ENCODE measurements at regions not wholly inside any gene's neighbourhood (a gene's known extent, or its start where the extent isn't known, plus 50 kb on each side); places are given as distances from the start of the nearest gene placed in this dataset.

DNA sequence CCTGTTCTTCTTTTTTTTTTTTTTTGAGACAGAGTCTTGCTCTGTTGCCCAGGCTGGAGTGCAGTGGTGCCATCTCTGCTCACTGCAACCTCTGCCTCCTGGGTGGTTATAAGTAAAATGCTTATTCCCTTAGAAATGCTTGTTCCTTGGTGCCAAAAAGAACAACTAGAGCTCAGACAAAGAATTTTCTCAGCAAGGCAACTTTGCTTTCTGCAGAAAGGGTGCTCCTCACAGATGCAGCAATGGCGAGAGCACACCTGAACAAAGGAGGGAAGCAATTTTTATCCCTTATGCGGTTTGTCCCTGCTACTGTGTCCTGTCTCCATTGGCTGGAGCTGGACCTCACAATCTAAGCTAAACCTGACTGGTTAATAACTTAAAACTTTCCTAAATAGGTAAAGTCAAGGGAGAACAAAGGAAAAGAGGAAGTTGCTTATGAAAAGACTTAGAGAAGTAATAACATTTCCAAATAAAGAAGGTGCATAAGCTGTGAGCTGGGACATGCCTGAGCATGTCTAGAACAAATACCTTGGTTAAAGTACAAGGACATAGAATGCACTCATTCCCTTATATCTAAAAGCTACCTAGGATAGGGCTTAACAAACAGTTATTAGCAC lies 90.0 kb upstream of the PRR5 start:
- 17% methylated on average over 2 of the region's 2 CpGs for WGBS (ENCODE audit: insufficient coverage, insufficient replicate concordance, low lambda C conversion rate, missing lambda C conversion rate)
- H3K9ac ChIP-seq (ENCODE audit: control insufficient read depth, insufficient read depth, low read length), result no peak overlapping the region

More for the DNA sequence above, 90.0 kb upstream of the PRR5 start:
- ChIA-PET POLR2A (no interaction called here), RAD21 (ENCODE audit: unreplicated experiment) (no interaction called here), SMC1A (ENCODE audit: uncharacterized antibody, unreplicated experiment) (no interaction called here), CTCF (no interaction called here)
- H3K4me2 ChIP-seq (ENCODE audit: control insufficient read depth, insufficient read depth), result no peak overlapping the region
- H3K4me1 ChIP-seq (ENCODE audit: control insufficient read depth, insufficient read depth, low read length), result no peaks in the 10 kb centered on the region
- no peak overlapping the region for H3K4me3 ChIP-seq
- no peaks in the 10 kb centered on the region for H4K20me1 ChIP-seq (ENCODE audit: control insufficient read depth, insufficient read depth)
- TF ChIP-seq KLF5 (IDR thresholded peaks at IDR 0.05; ENCODE audit: partially characterized antibody), result peak; percentile 35
- TF ChIP-seq RBBP5 (conservative IDR thresholded peaks at IDR 0.05), result no peak
- TF ChIP-seq BCL11A (IDR thresholded peaks at IDR 0.05; ENCODE audit: low read depth, low read length), result no peak
- TF ChIP-seq, protein P1, sequence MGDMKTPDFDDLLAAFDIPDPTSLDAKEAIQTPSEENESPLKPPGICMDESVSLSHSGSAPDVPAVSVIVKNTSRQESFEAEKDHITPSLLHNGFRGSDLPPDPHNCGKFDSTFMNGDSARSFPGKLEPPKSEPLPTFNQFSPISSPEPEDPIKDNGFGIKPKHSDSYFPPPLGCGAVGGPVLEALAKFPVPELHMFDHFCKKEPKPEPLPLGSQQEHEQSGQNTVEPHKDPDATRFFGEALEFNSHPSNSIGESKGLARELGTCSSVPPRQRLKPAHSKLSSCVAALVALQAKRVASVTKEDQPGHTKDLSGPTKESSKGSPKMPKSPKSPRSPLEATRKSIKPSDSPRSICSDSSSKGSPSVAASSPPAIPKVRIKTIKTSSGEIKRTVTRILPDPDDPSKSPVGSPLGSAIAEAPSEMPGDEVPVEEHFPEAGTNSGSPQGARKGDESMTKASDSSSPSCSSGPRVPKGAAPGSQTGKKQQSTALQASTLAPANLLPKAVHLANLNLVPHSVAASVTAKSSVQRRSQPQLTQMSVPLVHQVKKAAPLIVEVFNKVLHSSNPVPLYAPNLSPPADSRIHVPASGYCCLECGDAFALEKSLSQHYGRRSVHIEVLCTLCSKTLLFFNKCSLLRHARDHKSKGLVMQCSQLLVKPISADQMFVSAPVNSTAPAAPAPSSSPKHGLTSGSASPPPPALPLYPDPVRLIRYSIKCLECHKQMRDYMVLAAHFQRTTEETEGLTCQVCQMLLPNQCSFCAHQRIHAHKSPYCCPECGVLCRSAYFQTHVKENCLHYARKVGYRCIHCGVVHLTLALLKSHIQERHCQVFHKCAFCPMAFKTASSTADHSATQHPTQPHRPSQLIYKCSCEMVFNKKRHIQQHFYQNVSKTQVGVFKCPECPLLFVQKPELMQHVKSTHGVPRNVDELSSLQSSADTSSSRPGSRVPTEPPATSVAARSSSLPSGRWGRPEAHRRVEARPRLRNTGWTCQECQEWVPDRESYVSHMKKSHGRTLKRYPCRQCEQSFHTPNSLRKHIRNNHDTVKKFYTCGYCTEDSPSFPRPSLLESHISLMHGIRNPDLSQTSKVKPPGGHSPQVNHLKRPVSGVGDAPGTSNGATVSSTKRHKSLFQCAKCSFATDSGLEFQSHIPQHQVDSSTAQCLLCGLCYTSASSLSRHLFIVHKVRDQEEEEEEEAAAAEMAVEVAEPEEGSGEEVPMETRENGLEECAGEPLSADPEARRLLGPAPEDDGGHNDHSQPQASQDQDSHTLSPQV (IDR thresholded peaks at IDR 0.05), result no peak
- TF ChIP-seq SMARCA5 (IDR thresholded peaks at IDR 0.05), result no peak
- TF ChIP-seq, protein P2, sequence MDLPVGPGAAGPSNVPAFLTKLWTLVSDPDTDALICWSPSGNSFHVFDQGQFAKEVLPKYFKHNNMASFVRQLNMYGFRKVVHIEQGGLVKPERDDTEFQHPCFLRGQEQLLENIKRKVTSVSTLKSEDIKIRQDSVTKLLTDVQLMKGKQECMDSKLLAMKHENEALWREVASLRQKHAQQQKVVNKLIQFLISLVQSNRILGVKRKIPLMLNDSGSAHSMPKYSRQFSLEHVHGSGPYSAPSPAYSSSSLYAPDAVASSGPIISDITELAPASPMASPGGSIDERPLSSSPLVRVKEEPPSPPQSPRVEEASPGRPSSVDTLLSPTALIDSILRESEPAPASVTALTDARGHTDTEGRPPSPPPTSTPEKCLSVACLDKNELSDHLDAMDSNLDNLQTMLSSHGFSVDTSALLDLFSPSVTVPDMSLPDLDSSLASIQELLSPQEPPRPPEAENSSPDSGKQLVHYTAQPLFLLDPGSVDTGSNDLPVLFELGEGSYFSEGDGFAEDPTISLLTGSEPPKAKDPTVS (IDR thresholded peaks at IDR 0.05; ENCODE audit: low read depth, low read length), result no peak
- TF ChIP-seq ZZZ3 (IDR thresholded peaks at IDR 0.05; ENCODE audit: control insufficient read depth, insufficient read length, low read depth), result no peak
- no peak for TF ChIP-seq NFXL1 (IDR thresholded peaks at IDR 0.05; ENCODE audit: borderline replicate concordance)
- no peak for TF ChIP-seq DPF2 (IDR thresholded peaks at IDR 0.05)
- TF ChIP-seq STAT3 (IDR thresholded peaks at IDR 0.05; ENCODE audit: low read depth, low read length), result no peak
- TF ChIP-seq BACH1 (IDR thresholded peaks at IDR 0.05; ENCODE audit: borderline replicate concordance), result no peak
- TF ChIP-seq CBX5 (IDR thresholded peaks at IDR 0.05; ENCODE audit: low read depth), result peak; percentile 81; the same call in 1 of the 2 replicates
- no peak for TF ChIP-seq EP300 (IDR thresholded peaks at IDR 0.05; ENCODE audit: borderline replicate concordance in 1 of 2, control insufficient read depth in 1 of 2, low read depth in 2 of 2, low read length in 2 of 2)
- no peaks in the 10 kb centered on the region for H3K27me3 ChIP-seq (replicated peaks in 1 of 2; ENCODE audit: control insufficient read depth in 2 of 2, insufficient read depth in 2 of 2, low read length in 1 of 2)
- BruUV-seq (replicated peaks), result no TSS peak
- DNase-seq (ENCODE audit: low read depth, low spot score), result no peak
- no peak for ATAC-seq
- H3K27ac ChIP-seq (ENCODE audit: control insufficient read depth, insufficient read depth), result no peak overlapping the region
- in situ Hi-C loops (cut with MboI) (no loop called here), intact Hi-C loops (cut with micrococcal nuclease; ENCODE audit: unreplicated experiment) (no loop called here)
- no peak for FAIRE-seq
- H3K36me3 ChIP-seq (ENCODE audit: control insufficient read depth in 2 of 2, insufficient read depth in 2 of 2, low read length in 1 of 2), result no peaks in the 10 kb centered on the region
- peaks cover 6% of the 10 kb centered on the region; the same call in 2 of the 3 replicates for H3K9me3 ChIP-seq (replicated peaks; ENCODE audit: control insufficient read depth, insufficient read depth, low read length)
- H3K79me2 ChIP-seq (ENCODE audit: control insufficient read depth, insufficient read depth, low read length), result no peaks in the 10 kb centered on the region
- no peak overlapping the region for H2AFZ ChIP-seq (ENCODE audit: control insufficient read depth, low read depth, low read length)
